NCI-H82 (cell line): ENCODE measurements at regions not wholly inside any gene's neighbourhood (a gene's known extent, or its start where the extent isn't known, plus 50 kb on each side); places are given as distances from the start of the nearest gene placed in this dataset.

Experiments
- DNase-seq: peaks from one replicate; lab custom pipeline; 2025; lab: John Stamatoyannopoulos, UW

- no peak for DNase-seq
Measured at GRCh38 chr5:17431272-17432050, 66.6 kb upstream of the TAF11L2 start.

- DNase-seq: no peak
Measured at GRCh38 chr5:17432569-17432968, 65.5 kb upstream of the TAF11L2 start.

GRCh38 chr5:17433406-17433805 lies 64.6 kb upstream of the TAF11L2 start:
- DNase-seq: no peak

- no peak for DNase-seq
Measured at GRCh38 chr5:17434982-17435381, 63.0 kb upstream of the TAF11L2 start.

- DNase-seq: no peak
Measured at GRCh38 chr5:17436350-17436749, 61.7 kb upstream of the TAF11L2 start.

GRCh38 chr5:17436761-17437221 lies 61.2 kb upstream of the TAF11L2 start:
- DNase-seq: no peak

GRCh38 chr5:17438027-17438426 lies 60.0 kb upstream of the TAF11L2 start:
- no peak for DNase-seq

- DNase-seq: no peak
Measured at GRCh38 chr5:17439956-17440355, 58.1 kb upstream of the TAF11L2 start.

- DNase-seq: no peak
Measured at GRCh38 chr5:17440766-17441165, 57.3 kb upstream of the TAF11L2 start.

GRCh38 chr5:17441351-17441750 lies 56.7 kb upstream of the TAF11L2 start:
- no peak for DNase-seq

GRCh38 chr5:17443333-17444130 lies 54.5 kb upstream of the TAF11L2 start:
- no peak for DNase-seq

GRCh38 chr5:17444496-17444895 lies 53.5 kb upstream of the TAF11L2 start:
- no peak for DNase-seq

GRCh38 chr5:17445185-17445584 lies 52.8 kb upstream of the TAF11L2 start:
- DNase-seq: no peak
